Osteoblast (primary cell): ENCODE measurements at regions not wholly inside any gene's neighbourhood (a gene's known extent, or its start where the extent isn't known, plus 50 kb on each side); places are given as distances from the start of the nearest gene placed in this dataset.

ENCODE experiments used
- DNase-seq: peaks from one replicate; pipeline ENCODE4 v3.0.0; 2011; ENCODE audit warnings: low spot score, mixed read lengths; ENCODE audit not compliant: insufficient read length; ENCODE audit errors: missing footprints
- H2AFZ ChIP-seq: 2 replicates; pipeline ENCODE4 v1.6.0; 2011; ENCODE audit warnings: mild to moderate bottlenecking, low read length
- H3K27ac ChIP-seq: 2 replicates; pipeline ENCODE4 v1.5.1; 2011; ENCODE audit warnings: mild to moderate bottlenecking, low read depth, low read length, moderate library complexity
- H3K27me3 ChIP-seq: 2 replicates; pipeline ENCODE4 v1.6.0; 2012; ENCODE audit warnings: mild to moderate bottlenecking, control low read depth, inconsistent platforms, low read length, moderate library complexity; ENCODE audit not compliant: insufficient read depth
- H3K36me3 ChIP-seq: 2 replicates; pipeline ENCODE4 v1.5.1; 2011; ENCODE audit warnings: mild to moderate bottlenecking, low read length, control low read depth, moderate library complexity; ENCODE audit not compliant: insufficient read depth
- H3K4me1 ChIP-seq: 2 replicates; pipeline ENCODE4 v1.5.1; 2011; ENCODE audit warnings: mild to moderate bottlenecking, low read length, control low read depth, moderate library complexity; ENCODE audit not compliant: insufficient read depth
- H3K4me2 ChIP-seq: 2 replicates; pipeline ENCODE4 v1.6.0; 2011; ENCODE audit warnings: mild to moderate bottlenecking, low read length; ENCODE audit not compliant: insufficient read depth
- H3K4me3 ChIP-seq: fragments of 200-600 bp; sonication (generic); 3 replicates; pipeline ENCODE4 v1.5.1; 2012; ENCODE audit warnings: mild to moderate bottlenecking, low read length, inconsistent platforms; ENCODE audit not compliant: insufficient read depth
- H3K79me2 ChIP-seq: 2 replicates; pipeline ENCODE4 v1.6.0; 2012; ENCODE audit warnings: mild to moderate bottlenecking, low read length, control low read depth, inconsistent platforms; ENCODE audit not compliant: insufficient read depth
- H3K9me3 ChIP-seq: 2 replicates; pipeline ENCODE4 v1.5.1; 2011; ENCODE audit warnings: low read depth, low read length, control low read depth
- H4K20me1 ChIP-seq: 2 replicates; pipeline ENCODE4 v1.6.0; 2012; ENCODE audit warnings: mild to moderate bottlenecking, low read length, control low read depth; ENCODE audit not compliant: insufficient read depth
- CTCF ChIP-seq: IDR thresholded peaks from 2 replicates; pipeline ENCODE4 v1.5.1; 2011; ENCODE audit warnings: mild to moderate bottlenecking, low read depth, low read length, moderate library complexity; ENCODE audit errors: extremely low read depth

GRCh38 chr7:35565927-35566326 is 129.0 kb downstream of the HERPUD2 start:
- TF ChIP-seq CTCF, result no peak
- Histone ChIP-seq H3K4me1 (no peaks in the 10 kb centered on the region), H4K20me1 (no peaks in the 10 kb centered on the region), H3K79me2 (no peaks in the 10 kb centered on the region), H3K27ac (no peak overlapping the region), H2AFZ (no peak overlapping the region), H3K4me3 (no peak overlapping the region), H3K36me3 (no peaks in the 10 kb centered on the region), H3K27me3 (no peaks in the 10 kb centered on the region), H3K4me2 (no peak overlapping the region), H3K9me3 (no peaks in the 10 kb centered on the region)
- DNase-seq, result no peak

GRCh38 chr7:35558841-35559240 is 136.1 kb downstream of the HERPUD2 start:
- H3K36me3 ChIP-seq, result no peaks in the 10 kb centered on the region
- no peak overlapping the region for H2AFZ ChIP-seq
- no peaks in the 10 kb centered on the region for H3K4me1 ChIP-seq
- no peak overlapping the region for H3K27ac ChIP-seq
- H3K4me3 ChIP-seq, result no peak overlapping the region
- no peak for TF ChIP-seq CTCF
- no peak overlapping the region for H3K4me2 ChIP-seq
- H3K79me2 ChIP-seq, result no peaks in the 10 kb centered on the region
- H4K20me1 ChIP-seq, result no peaks in the 10 kb centered on the region
- no peaks in the 10 kb centered on the region for H3K9me3 ChIP-seq
- DNase-seq, result no peak
- H3K27me3 ChIP-seq, result no peaks in the 10 kb centered on the region

GRCh38 chr7:35556515-35557471 is 138.1 kb downstream of the HERPUD2 start:
- Histone ChIP-seq H4K20me1 (no peaks in the 10 kb centered on the region), H3K79me2 (no peaks in the 10 kb centered on the region), H3K27me3 (no peaks in the 10 kb centered on the region), H3K27ac (no peak overlapping the region), H3K36me3 (no peaks in the 10 kb centered on the region), H2AFZ (no peak overlapping the region), H3K4me1 (no peaks in the 10 kb centered on the region), H3K4me2 (no peak overlapping the region), H3K9me3 (no peaks in the 10 kb centered on the region), H3K4me3 (no peak overlapping the region)
- TF ChIP-seq CTCF, result no peak
- no peak for DNase-seq

GRCh38 chr7:35555934-35556333 is 139.0 kb downstream of the HERPUD2 start:
- H3K79me2 ChIP-seq, result no peaks in the 10 kb centered on the region
- H3K4me2 ChIP-seq, result no peak overlapping the region
- no peaks in the 10 kb centered on the region for H3K9me3 ChIP-seq
- no peak overlapping the region for H3K27ac ChIP-seq
- no peaks in the 10 kb centered on the region for H4K20me1 ChIP-seq
- no peak for DNase-seq
- TF ChIP-seq CTCF, result no peak
- no peaks in the 10 kb centered on the region for H3K27me3 ChIP-seq
- H2AFZ ChIP-seq, result no peak overlapping the region
- no peak overlapping the region for H3K4me3 ChIP-seq
- no peaks in the 10 kb centered on the region for H3K36me3 ChIP-seq
- H3K4me1 ChIP-seq, result no peaks in the 10 kb centered on the region
